WTC11 (cell line): ENCODE measurements at regions not wholly inside any gene's neighbourhood (a gene's known extent, or its start where the extent isn't known, plus 50 kb on each side); places are given as distances from the start of the nearest gene placed in this dataset.

Source experiments
- ATAC-seq: fragments of 200-7000 bp; cut with Tn5 transposase; 2 replicates; pipeline ENCODE4 v1.10.0; 2021; ENCODE audit warnings: mild to moderate bottlenecking, moderate library complexity
- CTCF ChIA-PET: fragments of 300-600 bp; sonication (Branson Sonifier 250); formaldehyde crosslinking; loops from one replicate; lab custom pipeline; 2021; ENCODE audit warnings: antibody characterized with exemption; lab: Charles Lee
- POLR2A ChIA-PET: fragments of 350-600 bp; sonication (Branson Sonifier 250); formaldehyde crosslinking; loops from one replicate; lab custom pipeline; 2021; ENCODE audit warnings: antibody characterized with exemption; lab: Charles Lee
- DNase-seq: peaks from one replicate; pipeline ENCODE4 v3.0.0; 2021; ENCODE audit warnings: low spot score
- H3K27ac Mint-ChIP-seq: 2 replicates; pipeline ENCODE4 v1.8.0; 2021; ENCODE audit warnings: mixed read lengths
- H3K27me3 Mint-ChIP-seq: 2 replicates; pipeline ENCODE4 v1.8.0; 2021; ENCODE audit warnings: low read depth, mild to moderate bottlenecking, moderate library complexity, mixed read lengths
- H3K36me3 Mint-ChIP-seq: 2 replicates; pipeline ENCODE4 v1.8.0; 2021; ENCODE audit warnings: mixed read lengths
- H3K4me1 Mint-ChIP-seq: 2 replicates; pipeline ENCODE4 v1.8.0; 2022; ENCODE audit warnings: mixed read lengths
- H3K4me3 Mint-ChIP-seq: 2 replicates; pipeline ENCODE4 v1.8.0; 2021; ENCODE audit warnings: mild to moderate bottlenecking, moderate library complexity, mixed read lengths
- H3K9me3 Mint-ChIP-seq: 2 replicates; pipeline ENCODE4 v1.8.0; 2021; ENCODE audit warnings: mixed read lengths
- AFF4 ChIP-seq: sonication (generic); formaldehyde crosslinking; IDR thresholded peaks from 2 replicates; pipeline ENCODE4 v1.8.1; 2023; ENCODE audit warnings: mild to moderate bottlenecking, missing genetic modification reagents, borderline replicate concordance
- ATF2 ChIP-seq: sonication (generic); formaldehyde crosslinking; IDR thresholded peaks from 2 replicates; pipeline ENCODE4 v1.8.1; 2022; ENCODE audit warnings: low read depth, missing genetic modification reagents, borderline replicate concordance
- CDX4 ChIP-seq: fragments of 250-450 bp; sonication (Bioruptor Pico); IDR thresholded peaks from 2 replicates; pipeline ENCODE4 v1.9.0; 2021; ENCODE audit warnings: moderate library complexity, mild to moderate bottlenecking, inconsistent platforms, borderline replicate concordance
- E2F1 ChIP-seq: sonication (generic); formaldehyde crosslinking; IDR thresholded peaks from 2 replicates; pipeline ENCODE4 v1.8.0; 2022; ENCODE audit warnings: mild to moderate bottlenecking, missing genetic modification reagents
- E2F4 ChIP-seq: sonication (generic); formaldehyde crosslinking; IDR thresholded peaks from 2 replicates; pipeline ENCODE4 v1.8.1; 2022; ENCODE audit warnings: low read depth, mild to moderate bottlenecking, moderate library complexity, missing genetic modification reagents, borderline replicate concordance
- ELF4 ChIP-seq: sonication (generic); formaldehyde crosslinking; IDR thresholded peaks from 2 replicates; pipeline ENCODE4 v1.8.1; 2022; ENCODE audit warnings: low read depth, mild to moderate bottlenecking, moderate library complexity, missing genetic modification reagents
- ESRRA ChIP-seq: sonication (generic); formaldehyde crosslinking; IDR thresholded peaks from 2 replicates; pipeline ENCODE4 v1.8.1; 2022; ENCODE audit warnings: mild to moderate bottlenecking, missing genetic modification reagents, borderline replicate concordance
- FOXJ3 ChIP-seq: sonication (generic); formaldehyde crosslinking; IDR thresholded peaks from 2 replicates; pipeline ENCODE4 v1.9.0; 2021; ENCODE audit warnings: missing genetic modification reagents, mild to moderate bottlenecking, borderline replicate concordance
- FOXK1 ChIP-seq: sonication (generic); formaldehyde crosslinking; IDR thresholded peaks from 2 replicates; pipeline ENCODE4 v1.8.0; 2022; ENCODE audit warnings: mild to moderate bottlenecking, moderate library complexity, missing genetic modification reagents
- MXD4 ChIP-seq: fragments of 250-450 bp; sonication (Bioruptor Pico); IDR thresholded peaks from 2 replicates; pipeline ENCODE4 v1.8.0; 2021; ENCODE audit warnings: mild to moderate bottlenecking, moderate library complexity, borderline replicate concordance
- MYBL2 ChIP-seq: sonication (generic); formaldehyde crosslinking; IDR thresholded peaks from 2 replicates; pipeline ENCODE4 v1.8.1; 2023; ENCODE audit warnings: mild to moderate bottlenecking, moderate library complexity, missing genetic modification reagents
- NR1H2 ChIP-seq: sonication (generic); formaldehyde crosslinking; IDR thresholded peaks from 2 replicates; pipeline ENCODE4 v1.9.0; 2021; ENCODE audit warnings: mild to moderate bottlenecking, moderate library complexity, missing genetic modification reagents
- PREB ChIP-seq: sonication (generic); formaldehyde crosslinking; IDR thresholded peaks from 2 replicates; pipeline ENCODE4 v1.8.1; 2022; ENCODE audit warnings: mild to moderate bottlenecking, missing genetic modification reagents, moderate library complexity, borderline replicate concordance
- RORB ChIP-seq: fragments of 250-450 bp; sonication (Bioruptor Pico); IDR thresholded peaks from 2 replicates; pipeline ENCODE4 v1.9.0; 2021; ENCODE audit warnings: mild to moderate bottlenecking
- STAT6 ChIP-seq: sonication (generic); formaldehyde crosslinking; conservative IDR thresholded peaks from 2 replicates; pipeline ENCODE4 v1.8.1; 2023; ENCODE audit warnings: mild to moderate bottlenecking, low read depth, missing genetic modification reagents, moderate library complexity
- TEAD4 ChIP-seq: sonication (generic); formaldehyde crosslinking; IDR thresholded peaks from 2 replicates; pipeline ENCODE4 v1.8.0; 2022; ENCODE audit warnings: mild to moderate bottlenecking, missing genetic modification reagents
- ZNF232 ChIP-seq: sonication (generic); formaldehyde crosslinking; IDR thresholded peaks from 2 replicates; pipeline ENCODE4 v1.8.0; 2022; ENCODE audit warnings: mild to moderate bottlenecking, missing genetic modification reagents

GRCh38 chr1:189349607-189350006 lies 1128.1 kb downstream of the BRINP3 start (continued):
- TF ChIP-seq E2F4: no peak

GRCh38 chr1:189350983-189351616 lies 1126.6 kb downstream of the BRINP3 start:
- no peak for DNase-seq
- no peaks in the 10 kb centered on the region for H3K36me3 Mint-ChIP-seq
- TF ChIP-seq ZNF232 (CRISPR knock-in tag) (no peak), AFF4 (CRISPR knock-in tag) (no peak), ESRRA (CRISPR knock-in tag) (no peak), TEAD4 (no peak), FOXJ3 (no peak), RORB (CRISPR knock-in tag) (no peak), ATF2 (CRISPR knock-in tag) (no peak)
- TF ChIP-seq, all 79 proteins: peak for 0
- Mint-ChIP-seq H3K4me3 (no peak overlapping the region), H3K4me1 (no peaks in the 10 kb centered on the region), H3K27me3 (no peaks in the 10 kb centered on the region), H3K27ac (no peak overlapping the region), H3K9me3 (no peaks in the 10 kb centered on the region)
- no peak for ATAC-seq
- POLR2A ChIA-PET: no interaction called here
- CTCF ChIA-PET: no interaction called here

- Mint-ChIP-seq H3K27ac (no peak overlapping the region), H3K9me3 (no peaks in the 10 kb centered on the region), H3K27me3 (no peaks in the 10 kb centered on the region), H3K4me3 (no peak overlapping the region), H3K36me3 (no peaks in the 10 kb centered on the region), H3K4me1 (no peaks in the 10 kb centered on the region)
- DNase-seq (no peak), ATAC-seq (no peak)
- ChIA-PET POLR2A (no interaction called here), CTCF (no interaction called here)
- no peak for TF ChIP-seq NR1H2 (CRISPR knock-in tag)
- TF ChIP-seq RORB (CRISPR knock-in tag): no peak
- no peak for TF ChIP-seq FOXK1 (CRISPR knock-in tag)
- TF ChIP-seq ELF4: no peak
- TF ChIP-seq PREB (CRISPR knock-in tag): no peak
- TF ChIP-seq MYBL2: no peak
- TF ChIP-seq STAT6 (CRISPR knock-in tag): no peak
- no peak for TF ChIP-seq E2F1
- TF ChIP-seq CDX4 (CRISPR knock-in tag): no peak
- TF ChIP-seq MXD4: no peak
Observed at GRCh38 chr1:189351960-189352359, 1125.7 kb downstream of the BRINP3 start.
